NK-92 treated with Interleukin-12 subunit alpha and Interleukin-12 subunit beta, amount 100 ng/mL, for 24 hours (cell line): ENCODE measurements at regions not wholly inside any gene's neighbourhood (a gene's known extent, or its start where the extent isn't known, plus 50 kb on each side); places are given as distances from the start of the nearest gene placed in this dataset.

Experiments used
- DNase-seq: peaks from one replicate; lab custom pipeline; 2025; lab: John Stamatoyannopoulos, UW

GRCh38 chr5:136811086-136811485, 445.7 kb upstream of the TRPC7 start:
- DNase-seq, result no peak

- no peak for DNase-seq
Observed at GRCh38 chr5:136810261-136810801, 445.0 kb upstream of the TRPC7 start.

GRCh38 chr5:136809382-136809781, 444.0 kb upstream of the TRPC7 start:
- DNase-seq, result no peak

GRCh38 chr5:136808756-136809155, 443.4 kb upstream of the TRPC7 start:
- no peak for DNase-seq

GRCh38 chr5:136805466-136805865, 440.1 kb upstream of the TRPC7 start:
- no peak for DNase-seq

- no peak for DNase-seq
Observed at GRCh38 chr5:136802383-136802782, 437.0 kb upstream of the TRPC7 start.

GRCh38 chr5:136799806-136800372, 434.5 kb upstream of the TRPC7 start:
- no peak for DNase-seq

- no peak for DNase-seq
Observed at GRCh38 chr5:136793300-136793699, 428.0 kb upstream of the TRPC7 start.

- no peak for DNase-seq
Observed at GRCh38 chr5:136781464-136781863, 416.1 kb upstream of the TRPC7 start.

- DNase-seq, result no peak
Observed at GRCh38 chr5:136780518-136780917, 415.2 kb upstream of the TRPC7 start.

- no peak for DNase-seq
Observed at GRCh38 chr5:136776022-136776927, 410.9 kb upstream of the TRPC7 start.

- DNase-seq, result no peak
Observed at GRCh38 chr5:136772491-136772890, 407.1 kb upstream of the TRPC7 start.

- DNase-seq, result peak; percentile 47
Observed at GRCh38 chr5:136769900-136770684, 404.7 kb upstream of the TRPC7 start.

- no peak for DNase-seq
Observed at GRCh38 chr5:136769093-136769492, 403.7 kb upstream of the TRPC7 start.

- no peak for DNase-seq
Observed at GRCh38 chr5:136768457-136768856, 403.1 kb upstream of the TRPC7 start.

- no peak for DNase-seq
Observed at GRCh38 chr5:136766456-136766855, 401.1 kb upstream of the TRPC7 start.

GRCh38 chr5:136764601-136765000, 399.3 kb upstream of the TRPC7 start:
- no peak for DNase-seq

GRCh38 chr5:136763548-136763947, 398.2 kb upstream of the TRPC7 start:
- no peak for DNase-seq

- DNase-seq, result no peak
Observed at GRCh38 chr5:136754216-136754615, 388.9 kb upstream of the TRPC7 start.

GRCh38 chr5:136750224-136750862, 385.0 kb upstream of the TRPC7 start:
- DNase-seq, result no peak

GRCh38 chr5:136749016-136749415, 383.7 kb upstream of the TRPC7 start:
- DNase-seq, result no peak

GRCh38 chr5:136743052-136743451, 377.7 kb upstream of the TRPC7 start:
- DNase-seq, result no peak
